ENCODE measurements at regions not wholly inside any gene's neighbourhood (a gene's known extent, or its start where the extent isn't known, plus 50 kb on each side); places are given as distances from the start of the nearest gene placed in this dataset.
"Not testable (repeated sequence)": the region's sequence is repeated elsewhere in the genome, so short reads cannot be mapped to it uniquely, and the experiment has no call there.

GRCh38 chr1:90309806-90310205 is 314.9 kb downstream of the ZNF326 start:
- Mint-ChIP-seq H3K27ac (no peak overlapping the region), H3K4me1 (no peaks in the 10 kb centered on the region), H3K27me3 (no peaks in the 10 kb centered on the region), H3K36me3 (ENCODE audit: low read depth) (no peaks in the 10 kb centered on the region), H3K9me3 (no peaks in the 10 kb centered on the region), H3K4me3 (no peak overlapping the region)
- DNase-seq = no peak
- POLR2A ChIA-PET = no interaction called here
- CTCF ChIA-PET = no interaction called here

GRCh38 chr1:90308421-90308820 is 313.5 kb downstream of the ZNF326 start:
- Mint-ChIP-seq H3K4me3 (no peak overlapping the region), H3K36me3 (ENCODE audit: low read depth) (no peaks in the 10 kb centered on the region), H3K27me3 (no peaks in the 10 kb centered on the region), H3K27ac (no peak overlapping the region), H3K4me1 (no peaks in the 10 kb centered on the region), H3K9me3 (no peaks in the 10 kb centered on the region)
- ChIA-PET CTCF (no interaction called here), POLR2A (no interaction called here)
- DNase-seq = no peak

- Mint-ChIP-seq H3K27me3 (no peaks in the 10 kb centered on the region), H3K4me1 (no peaks in the 10 kb centered on the region), H3K36me3 (ENCODE audit: low read depth) (no peaks in the 10 kb centered on the region), H3K9me3 (no peaks in the 10 kb centered on the region), H3K27ac (no peak overlapping the region), H3K4me3 (no peak overlapping the region)
- CTCF ChIA-PET = no interaction called here
- POLR2A ChIA-PET = no interaction called here
- no peak for DNase-seq
These were observed 310.7 kb downstream of the ZNF326 start for GRCh38 chr1:90305577-90305976.

- no peaks in the 10 kb centered on the region for H3K9me3 Mint-ChIP-seq
- H3K4me1 Mint-ChIP-seq = no peaks in the 10 kb centered on the region
- no peak overlapping the region for H3K4me3 Mint-ChIP-seq
- POLR2A ChIA-PET = no interaction called here
- H3K27me3 Mint-ChIP-seq = peaks cover 2% of the 10 kb centered on the region
- H3K27ac Mint-ChIP-seq = no peak overlapping the region
- no peaks in the 10 kb centered on the region for H3K36me3 Mint-ChIP-seq (ENCODE audit: low read depth)
- CTCF ChIA-PET = no interaction called here
- no peak for DNase-seq
These were observed 301.4 kb downstream of the ZNF326 start for GRCh38 chr1:90296327-90296726.

GRCh38 chr1:90295534-90295933 is 300.6 kb downstream of the ZNF326 start:
- ChIA-PET CTCF (no interaction called here), POLR2A (no interaction called here)
- Mint-ChIP-seq H3K4me3 (no peak overlapping the region), H3K4me1 (no peaks in the 10 kb centered on the region), H3K27ac (no peak overlapping the region), H3K36me3 (ENCODE audit: low read depth) (no peaks in the 10 kb centered on the region), H3K27me3 (peaks cover 2% of the 10 kb centered on the region), H3K9me3 (no peaks in the 10 kb centered on the region)
- no peak for DNase-seq

GRCh38 chr1:90291431-90292216 is 296.7 kb downstream of the ZNF326 start:
- ChIA-PET CTCF (no interaction called here), POLR2A (no interaction called here)
- no peak for DNase-seq
- Mint-ChIP-seq H3K36me3 (ENCODE audit: low read depth) (no peaks in the 10 kb centered on the region), H3K9me3 (no peaks in the 10 kb centered on the region), H3K4me1 (no peaks in the 10 kb centered on the region), H3K27ac (no peak overlapping the region), H3K4me3 (no peak overlapping the region), H3K27me3 (peaks cover 2% of the 10 kb centered on the region)

GRCh38 chr1:90282811-90283210 is 287.9 kb downstream of the ZNF326 start:
- Mint-ChIP-seq H3K27me3 (no peaks in the 10 kb centered on the region), H3K4me1 (no peaks in the 10 kb centered on the region), H3K4me3 (no peak overlapping the region), H3K9me3 (no peaks in the 10 kb centered on the region), H3K27ac (no peak overlapping the region), H3K36me3 (ENCODE audit: low read depth) (no peaks in the 10 kb centered on the region)
- POLR2A ChIA-PET = no interaction called here
- CTCF ChIA-PET = no interaction called here
- no peak for DNase-seq

GRCh38 chr1:90281886-90282285 is 287.0 kb downstream of the ZNF326 start:
- DNase-seq; H3K27ac Mint-ChIP-seq; H3K4me1 Mint-ChIP-seq; H3K4me3 Mint-ChIP-seq; H3K36me3 Mint-ChIP-seq (ENCODE audit: low read depth); POLR2A ChIA-PET; H3K27me3 Mint-ChIP-seq; H3K9me3 Mint-ChIP-seq; CTCF ChIA-PET: not testable (repeated sequence)

- no peak overlapping the region for H3K27ac Mint-ChIP-seq
- ChIA-PET CTCF (no interaction called here), POLR2A (no interaction called here)
- H3K4me1 Mint-ChIP-seq = no peaks in the 10 kb centered on the region
- H3K36me3 Mint-ChIP-seq (ENCODE audit: low read depth) = no peaks in the 10 kb centered on the region
- no peaks in the 10 kb centered on the region for H3K27me3 Mint-ChIP-seq
- no peak overlapping the region for H3K4me3 Mint-ChIP-seq
- DNase-seq = no peak
- no peaks in the 10 kb centered on the region for H3K9me3 Mint-ChIP-seq
These were observed 282.4 kb downstream of the ZNF326 start for GRCh38 chr1:90277270-90277669.

- Mint-ChIP-seq H3K36me3 (ENCODE audit: low read depth) (no peaks in the 10 kb centered on the region), H3K27me3 (no peaks in the 10 kb centered on the region), H3K4me1 (no peaks in the 10 kb centered on the region), H3K27ac (no peak overlapping the region), H3K9me3 (no peaks in the 10 kb centered on the region), H3K4me3 (no peak overlapping the region)
- CTCF ChIA-PET = no interaction called here
- DNase-seq = no peak
- POLR2A ChIA-PET = no interaction called here
These were observed 279.5 kb downstream of the ZNF326 start for GRCh38 chr1:90274376-90274775.

- H3K9me3 Mint-ChIP-seq = no peaks in the 10 kb centered on the region
- no peak overlapping the region for H3K4me3 Mint-ChIP-seq
- DNase-seq = no peak
- H3K4me1 Mint-ChIP-seq = no peaks in the 10 kb centered on the region
- ChIA-PET POLR2A (no interaction called here), CTCF (no interaction called here)
- H3K36me3 Mint-ChIP-seq (ENCODE audit: low read depth) = no peaks in the 10 kb centered on the region
- H3K27me3 Mint-ChIP-seq = no peaks in the 10 kb centered on the region
- no peak overlapping the region for H3K27ac Mint-ChIP-seq
These were observed 278.4 kb downstream of the ZNF326 start for GRCh38 chr1:90273241-90273774.

GRCh38 chr1:90262791-90263190 is 267.9 kb downstream of the ZNF326 start:
- Mint-ChIP-seq H3K36me3 (ENCODE audit: low read depth) (no peaks in the 10 kb centered on the region), H3K4me1 (no peaks in the 10 kb centered on the region), H3K27me3 (peaks cover 4% of the 10 kb centered on the region), H3K27ac (no peak overlapping the region), H3K4me3 (no peak overlapping the region), H3K9me3 (no peaks in the 10 kb centered on the region)
- ChIA-PET POLR2A (no interaction called here), CTCF (no interaction called here)
- no peak for DNase-seq

GRCh38 chr1:90262286-90262685 is 267.4 kb downstream of the ZNF326 start:
- Mint-ChIP-seq H3K27ac (no peak overlapping the region), H3K9me3 (no peaks in the 10 kb centered on the region), H3K4me1 (no peaks in the 10 kb centered on the region), H3K4me3 (no peak overlapping the region), H3K27me3 (peaks cover 4% of the 10 kb centered on the region), H3K36me3 (ENCODE audit: low read depth) (no peaks in the 10 kb centered on the region)
- ChIA-PET CTCF (no interaction called here), POLR2A (no interaction called here)
- DNase-seq = no peak

GRCh38 chr1:90246069-90246468 is 251.2 kb downstream of the ZNF326 start:
- Mint-ChIP-seq H3K27ac (no peak overlapping the region), H3K36me3 (ENCODE audit: low read depth) (no peaks in the 10 kb centered on the region), H3K4me1 (no peaks in the 10 kb centered on the region), H3K27me3 (no peaks in the 10 kb centered on the region), H3K4me3 (no peak overlapping the region), H3K9me3 (no peaks in the 10 kb centered on the region)
- POLR2A ChIA-PET = no interaction called here
- CTCF ChIA-PET = no interaction called here
- DNase-seq = no peak
